Choroid plexus epithelial cell (primary cell): ENCODE measurements at regions not wholly inside any gene's neighbourhood (a gene's known extent, or its start where the extent isn't known, plus 50 kb on each side); places are given as distances from the start of the nearest gene placed in this dataset.
A peak's percentile ranks its signal among the peaks of the same experiment; 100 is the strongest.

Experiments used
- DNase-seq: peaks from one replicate; pipeline ENCODE4 v3.0.0-alpha.2; 2010; ENCODE audit warnings: low read depth
- H3K4me3 ChIP-seq: 2 replicates; pipeline ENCODE4 v1.5.1; 2011; ENCODE audit warnings: low read depth, mild to moderate bottlenecking, control low read depth, low read length, moderate library complexity
- TF ChIP-seq, protein P1 (sequence below): conservative IDR thresholded peaks from 2 replicates; pipeline ENCODE4 v1.5.1; 2011; ENCODE audit warnings: low read depth, mild to moderate bottlenecking, control low read depth, inconsistent platforms, low read length, moderate library complexity

DNA sequence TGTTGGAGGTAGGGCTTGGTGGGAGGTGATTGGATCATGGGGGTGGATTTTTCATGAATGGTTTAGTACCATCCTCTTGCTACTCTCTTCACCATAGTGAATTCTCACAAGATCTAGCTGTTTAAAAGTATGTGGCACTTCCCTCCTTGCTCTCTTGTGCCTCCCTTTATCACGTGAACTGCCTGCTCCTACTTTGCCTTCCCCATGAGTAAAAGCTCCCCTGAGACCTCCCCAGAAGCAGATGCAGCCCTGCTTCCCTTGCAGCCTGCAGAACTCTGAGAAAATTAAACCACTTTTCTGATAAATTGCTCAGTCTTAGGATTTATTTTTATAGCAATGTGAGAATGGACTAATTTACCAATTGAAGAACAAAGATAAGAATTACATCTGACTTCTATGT lies 223.1 kb downstream of the RNF144A start:
- DNase-seq = no peak
- TF ChIP-seq, protein P1, sequence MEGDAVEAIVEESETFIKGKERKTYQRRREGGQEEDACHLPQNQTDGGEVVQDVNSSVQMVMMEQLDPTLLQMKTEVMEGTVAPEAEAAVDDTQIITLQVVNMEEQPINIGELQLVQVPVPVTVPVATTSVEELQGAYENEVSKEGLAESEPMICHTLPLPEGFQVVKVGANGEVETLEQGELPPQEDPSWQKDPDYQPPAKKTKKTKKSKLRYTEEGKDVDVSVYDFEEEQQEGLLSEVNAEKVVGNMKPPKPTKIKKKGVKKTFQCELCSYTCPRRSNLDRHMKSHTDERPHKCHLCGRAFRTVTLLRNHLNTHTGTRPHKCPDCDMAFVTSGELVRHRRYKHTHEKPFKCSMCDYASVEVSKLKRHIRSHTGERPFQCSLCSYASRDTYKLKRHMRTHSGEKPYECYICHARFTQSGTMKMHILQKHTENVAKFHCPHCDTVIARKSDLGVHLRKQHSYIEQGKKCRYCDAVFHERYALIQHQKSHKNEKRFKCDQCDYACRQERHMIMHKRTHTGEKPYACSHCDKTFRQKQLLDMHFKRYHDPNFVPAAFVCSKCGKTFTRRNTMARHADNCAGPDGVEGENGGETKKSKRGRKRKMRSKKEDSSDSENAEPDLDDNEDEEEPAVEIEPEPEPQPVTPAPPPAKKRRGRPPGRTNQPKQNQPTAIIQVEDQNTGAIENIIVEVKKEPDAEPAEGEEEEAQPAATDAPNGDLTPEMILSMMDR = no peak
- H3K4me3 ChIP-seq = no peak overlapping the region

DNA sequence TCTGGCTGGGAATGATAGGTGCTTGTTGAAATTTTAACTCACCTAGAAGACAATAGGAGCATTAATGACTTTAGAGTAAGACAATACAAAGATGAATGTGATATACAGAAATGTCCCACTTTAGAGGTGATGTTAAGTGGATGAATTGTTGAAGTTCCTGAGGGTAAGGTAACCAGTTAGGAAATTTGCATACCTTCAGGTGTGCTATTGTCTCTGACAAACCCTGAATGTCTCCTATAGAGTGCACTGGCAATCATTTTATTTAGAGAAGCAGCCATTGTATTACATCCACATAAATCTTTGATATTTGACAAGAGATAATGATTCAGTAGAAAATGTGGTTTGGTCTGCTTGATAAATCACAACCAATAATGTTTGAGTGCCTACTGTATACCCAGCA lies 228.5 kb downstream of the RNF144A start:
- DNase-seq = no peak
- no peak overlapping the region for H3K4me3 ChIP-seq
- TF ChIP-seq, protein P1 = no peak

DNA sequence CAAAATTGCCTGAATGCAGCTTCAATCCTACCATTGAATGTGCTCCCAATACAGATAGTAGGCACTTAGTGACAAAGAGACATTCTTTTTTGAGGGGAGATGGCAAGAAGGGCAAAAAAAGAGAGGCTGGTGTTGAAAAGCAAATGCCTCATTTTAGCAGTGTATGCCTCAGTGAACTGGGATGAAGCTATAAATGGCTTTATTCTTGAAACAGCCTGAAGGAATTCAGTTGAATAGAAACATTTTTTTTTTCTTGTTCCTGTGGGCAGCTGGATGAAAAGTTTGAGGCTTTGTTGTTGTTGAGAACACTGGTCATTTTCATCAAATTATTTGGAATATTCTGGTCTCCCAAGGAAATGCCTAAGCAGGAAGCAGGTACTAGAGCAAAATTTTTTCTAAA lies 228.9 kb downstream of the RNF144A start:
- TF ChIP-seq, protein P1 = no peak
- DNase-seq = no peak
- no peak overlapping the region for H3K4me3 ChIP-seq

DNA sequence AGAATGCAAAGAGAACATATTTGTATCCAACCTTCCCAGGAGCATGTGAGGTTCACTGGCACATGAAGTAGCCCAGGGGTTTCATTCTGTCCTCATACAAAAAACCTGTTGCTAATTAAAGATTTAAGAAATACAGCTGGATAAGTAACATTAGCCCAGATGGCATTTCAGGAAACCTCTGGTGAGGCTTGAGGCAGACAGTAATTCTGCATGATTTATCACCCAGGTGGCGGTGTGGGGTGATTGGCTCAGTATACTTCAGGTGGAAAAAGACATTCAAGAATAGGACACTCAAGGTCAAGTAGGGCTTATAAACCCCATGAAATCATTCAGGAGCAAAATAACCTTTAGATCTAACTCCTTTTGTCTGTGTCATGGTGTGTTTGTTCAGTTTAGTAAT lies 237.4 kb downstream of the RNF144A start:
- no peak overlapping the region for H3K4me3 ChIP-seq
- TF ChIP-seq, protein P1 = no peak
- no peak for DNase-seq

DNA sequence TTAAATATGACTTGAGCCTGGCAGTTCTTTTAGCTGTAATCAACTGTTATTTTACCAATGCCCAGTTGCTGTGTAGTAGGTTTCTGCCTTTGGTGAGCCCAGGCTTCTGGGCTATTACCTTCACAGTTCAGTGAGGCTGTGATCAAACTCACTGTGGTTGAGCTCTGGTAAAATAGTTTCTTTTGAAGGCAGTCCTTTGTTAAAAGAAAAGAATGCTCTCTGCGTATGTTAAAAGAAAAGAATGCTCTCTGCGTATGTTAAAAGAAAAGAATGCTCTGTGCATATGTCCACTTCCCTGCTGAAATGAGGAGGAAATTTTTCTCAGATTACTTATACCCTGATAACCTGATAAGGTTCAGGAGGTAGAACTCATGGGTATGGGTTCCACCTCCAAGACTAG lies 244.3 kb downstream of the RNF144A start:
- TF ChIP-seq, protein P1 = no peak
- peak; percentile 4 for DNase-seq
- H3K4me3 ChIP-seq = no peak overlapping the region

DNA sequence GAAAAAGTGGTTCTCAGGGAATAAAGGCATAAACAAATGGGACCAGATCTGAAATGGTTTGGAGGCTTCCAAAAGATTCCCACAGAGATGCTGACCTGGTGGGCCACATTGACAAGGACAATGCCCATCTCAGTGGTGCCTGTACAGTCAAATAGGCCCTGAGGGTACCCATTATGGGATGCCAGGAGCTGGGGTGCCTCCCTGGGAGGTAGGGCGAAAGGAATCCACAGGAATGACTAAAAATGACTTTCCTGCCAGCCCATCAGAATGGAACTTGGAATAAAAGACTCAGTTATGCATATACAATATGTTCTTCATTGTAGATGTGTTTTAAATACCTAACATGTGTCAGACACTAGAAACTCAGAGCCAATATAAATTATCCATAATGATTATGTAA lies 248.5 kb downstream of the RNF144A start:
- DNase-seq = no peak
- no peak overlapping the region for H3K4me3 ChIP-seq
- TF ChIP-seq, protein P1 = no peak

DNA sequence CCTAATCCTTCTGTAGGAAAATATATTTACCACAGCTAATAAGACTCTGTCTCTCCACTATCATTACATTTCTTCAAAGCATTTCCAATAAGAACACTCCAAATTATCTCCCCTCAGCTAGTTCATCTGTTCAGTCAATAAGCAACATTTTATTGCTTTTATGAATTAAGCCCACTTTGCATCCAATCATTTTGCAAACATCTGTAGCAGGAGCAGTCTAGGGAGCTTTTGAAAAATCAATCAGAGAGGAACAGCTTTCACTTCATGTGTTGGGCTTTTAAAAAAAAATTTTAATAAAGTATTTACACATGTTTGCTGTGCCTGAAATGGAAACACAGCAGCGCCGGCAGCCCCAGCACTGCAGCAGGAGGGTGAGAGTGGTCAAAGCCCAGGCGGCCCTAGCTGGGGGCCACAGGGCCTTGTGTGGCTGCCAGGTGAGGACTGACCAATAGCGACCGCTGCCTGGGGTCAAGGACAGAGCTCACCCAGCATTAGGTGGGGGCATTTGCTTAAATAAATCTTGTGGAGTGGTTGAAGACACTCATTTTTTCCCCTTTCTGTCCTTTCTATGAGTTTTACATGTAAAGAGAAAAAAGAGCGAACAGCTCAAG lies 250.7 kb downstream of the RNF144A start:
- DNase-seq = no peak

More for the DNA sequence above, 250.7 kb downstream of the RNF144A start:
- TF ChIP-seq, protein P1 = no peak
- H3K4me3 ChIP-seq = no peak overlapping the region
